ENCODE measurements at regions not wholly inside any gene's neighbourhood (a gene's known extent, or its start where the extent isn't known, plus 50 kb on each side); places are given as distances from the start of the nearest gene placed in this dataset.

- no TSS peak for BruUV-seq (replicated peaks)
- Histone ChIP-seq H3K36me3 (ENCODE audit: control insufficient read depth, insufficient read depth, low read length) (no peaks in the 10 kb centered on the region; the same call in 1 of the 2 replicates), H3K4me3 (ENCODE audit: low read depth in 2 of 2, low read length in 2 of 2) (no peak overlapping the region), H3K27me3 (ENCODE audit: control insufficient read depth, insufficient read depth, low read length) (no peaks in the 10 kb centered on the region), H3K4me1 (ENCODE audit: control insufficient read depth, insufficient read depth, low read length) (no peaks in the 10 kb centered on the region), H3K27ac (ENCODE audit: low read length) (no peak overlapping the region), H3K9me3 (ENCODE audit: control insufficient read depth, insufficient read depth, low read depth, low read length) (no peaks in the 10 kb centered on the region)
- DNase-seq (ENCODE audit: low read depth, low spot score) (no peak), ATAC-seq (no peak)
- ChIA-PET CTCF (no interaction called here), POLR2A (no interaction called here)
- TF ChIP-seq POLR2AphosphoS5 (IDR thresholded peaks at IDR 0.05; ENCODE audit: low read depth, low read length) (no peak), TCF7L2 (IDR thresholded peaks at IDR 0.05; ENCODE audit: low read depth, low read length) (no peak), REST (IDR thresholded peaks at IDR 0.05; ENCODE audit: insufficient read depth in 1 of 2, low read depth in 2 of 2, low read length in 1 of 2) (no peak), SIN3A (IDR thresholded peaks at IDR 0.05; ENCODE audit: borderline replicate concordance, insufficient read depth, low read depth, low read length) (no peak), CTCF (IDR thresholded peaks at IDR 0.05) (no peak)
- intact Hi-C loops (cut with micrococcal nuclease; ENCODE audit: unreplicated experiment) (no loop called here), in situ Hi-C loops (cut with HindIII; ENCODE audit: low pct_unique_long_range_greater_than_20kb, low sequenced_read_pairs) (no loop called here)
Observed at GRCh38 chr9:13430368-13431221, 151.1 kb upstream of the MPDZ start.

GRCh38 chr9:13429301-13430190 is 150.1 kb upstream of the MPDZ start:
- ATAC-seq, result no peak
- no peaks in the 10 kb centered on the region; the same call in 1 of the 2 replicates for H3K36me3 ChIP-seq (ENCODE audit: control insufficient read depth, insufficient read depth, low read length)
- in situ Hi-C loops (cut with HindIII; ENCODE audit: low pct_unique_long_range_greater_than_20kb, low sequenced_read_pairs), result no loop called here
- no peaks in the 10 kb centered on the region for H3K9me3 ChIP-seq (ENCODE audit: control insufficient read depth, insufficient read depth, low read depth, low read length)
- CTCF ChIA-PET, result no interaction called here
- H3K27me3 ChIP-seq (ENCODE audit: control insufficient read depth, insufficient read depth, low read length), result no peaks in the 10 kb centered on the region
- H3K4me1 ChIP-seq (ENCODE audit: control insufficient read depth, insufficient read depth, low read length), result no peaks in the 10 kb centered on the region
- no peak for TF ChIP-seq POLR2AphosphoS5 (IDR thresholded peaks at IDR 0.05; ENCODE audit: low read depth, low read length)
- TF ChIP-seq REST (IDR thresholded peaks at IDR 0.05; ENCODE audit: insufficient read depth in 1 of 2, low read depth in 2 of 2, low read length in 1 of 2), result no peak
- TF ChIP-seq CTCF (IDR thresholded peaks at IDR 0.05), result no peak
- TF ChIP-seq TCF7L2 (IDR thresholded peaks at IDR 0.05; ENCODE audit: low read depth, low read length), result no peak
- no peak for TF ChIP-seq SIN3A (IDR thresholded peaks at IDR 0.05; ENCODE audit: borderline replicate concordance, insufficient read depth, low read depth, low read length)
- intact Hi-C loops (cut with micrococcal nuclease; ENCODE audit: unreplicated experiment), result no loop called here
- no peak overlapping the region for H3K4me3 ChIP-seq (ENCODE audit: low read depth in 2 of 2, low read length in 2 of 2)
- BruUV-seq (replicated peaks), result no TSS peak
- no peak for DNase-seq (ENCODE audit: low read depth, low spot score)
- no peak overlapping the region for H3K27ac ChIP-seq (ENCODE audit: low read length)
- POLR2A ChIA-PET, result no interaction called here
